K562 (cell line): ENCODE measurements at regions not wholly inside any gene's neighbourhood (a gene's known extent, or its start where the extent isn't known, plus 50 kb on each side); places are given as distances from the start of the nearest gene placed in this dataset.

Experiments
- ATAC-seq: fragments of 200-7000 bp; cut with Tn5 transposase; 3 replicates; pipeline ENCODE4 v1.9.1; 2020; ENCODE audit warnings: moderate library complexity
- BruUV-seq: library from RNA; stranded (reverse); fragments of 400-500 nt; replicated peaks from 2 replicates; lab custom pipeline; 2021; lab: Mats Ljungman, UMichigan
- CTCF ChIA-PET: fragments of 300-600 bp; formaldehyde crosslinking; extraction: SDS; loops from one replicate; lab custom pipeline; 2021; ENCODE audit warnings: low intra/inter-chr PET ratio; lab: Yijun Ruan, JAX
- POLR2A ChIA-PET: fragments of 300-600, 350-650 bp; sonication (Branson Sonifier 250); formaldehyde crosslinking; extraction: SDS; loops from one replicate; lab custom pipeline; 2021; ENCODE audit warnings: antibody characterized with exemption, inconsistent platforms; lab: Yijun Ruan, JAX
- DNase-seq, 4 experiments: peaks; one replicate each; pipeline versions ENCODE4 v3.0.0 to v3.0.0-alpha.2; 2011 to 2018; ENCODE audit warnings: low spot score in 3 of 4, mixed read lengths in 3 of 4; ENCODE audit errors: extremely low read depth in 1 of 4
- FAIRE-seq: peaks from 2 replicates; lab custom pipeline; 2011; peaks lifted over from hg19 to GRCh38; lab: Jason Lieb, UNC
- H2AFZ ChIP-seq: 2 replicates; pipeline ENCODE4 v1.6.0; 2011; ENCODE audit warnings: low read depth, low read length, control low read depth, inconsistent platforms
- H3K27ac ChIP-seq: fragments of 200-600 bp; 3 replicates; pipeline ENCODE4 v1.8.0; 2011; ENCODE audit warnings: low read depth, mild to moderate bottlenecking, control low read depth, inconsistent platforms, low read length, moderate library complexity, mixed read lengths; ENCODE audit errors: extremely low read depth
- H3K27me3 ChIP-seq, 2 experiments: fragments of 300-600 bp in 1 of 2; 2 replicates in 1 of 2; 3 replicates in 1 of 2; pipeline versions ENCODE4 v1.6.0 to v1.8.0; 2011; ENCODE audit warnings: inconsistent platforms in 2 of 2, low read length in 2 of 2, mild to moderate bottlenecking in 1 of 2, mixed read lengths in 1 of 2, moderate library complexity in 1 of 2; ENCODE audit not compliant: control insufficient read depth in 2 of 2, insufficient read depth in 2 of 2
- H3K36me3 ChIP-seq: fragments of 300-600 bp; 3 replicates; pipeline ENCODE4 v1.8.0; 2011; ENCODE audit warnings: mild to moderate bottlenecking, low read length, inconsistent platforms; ENCODE audit not compliant: control insufficient read depth, insufficient read depth
- H3K4me1 ChIP-seq, 2 experiments: fragments of 200-600 bp in 1 of 2; replicated peaks in 1 of 2; 2 replicates in 1 of 2; 3 replicates in 1 of 2; pipeline versions ENCODE4 v1.5.1 to v1.8.0; 2011; ENCODE audit warnings: inconsistent platforms in 2 of 2, low read length in 2 of 2, mild to moderate bottlenecking in 1 of 2, mixed read lengths in 1 of 2, moderate library complexity in 1 of 2; ENCODE audit not compliant: control insufficient read depth in 2 of 2, insufficient read depth in 2 of 2
- H3K4me2 ChIP-seq: 2 replicates; pipeline ENCODE4 v1.6.1; 2011; ENCODE audit warnings: low read length, control low read depth, inconsistent platforms, mixed read lengths; ENCODE audit not compliant: insufficient read depth
- H3K4me3 ChIP-seq: fragments of 200-600 bp; sonication (generic), shearing (Covaris generic); 2 replicates; pipeline ENCODE4 v1.5.1; 2016; ENCODE audit warnings: control low read depth, inconsistent platforms
- H3K79me2 ChIP-seq: fragments of 200-600 bp; 3 replicates; pipeline ENCODE4 v1.8.0; 2011; ENCODE audit warnings: low read length, inconsistent platforms; ENCODE audit not compliant: control insufficient read depth, insufficient read depth
- H3K9ac ChIP-seq, 2 experiments: 2 replicates each; pipeline versions ENCODE4 v1.6.0 to v1.6.1; 2011; ENCODE audit warnings: low read depth in 2 of 2, low read length in 2 of 2, control low read depth in 1 of 2, inconsistent platforms in 1 of 2, mild to moderate bottlenecking in 1 of 2, mixed read lengths in 1 of 2; ENCODE audit not compliant: insufficient read depth in 1 of 2
- H3K9me1 ChIP-seq: one replicate; pipeline ENCODE4 v1.6.0; 2011; ENCODE audit warnings: inconsistent platforms, mild to moderate bottlenecking, low read length, moderate library complexity; ENCODE audit not compliant: control insufficient read depth, insufficient read depth
- H3K9me3 ChIP-seq: replicated peaks from 2 replicates; pipeline ENCODE4 v1.5.1; 2011; ENCODE audit warnings: low read depth, low read length, inconsistent platforms; ENCODE audit not compliant: control insufficient read depth, insufficient read depth
- H4K20me1 ChIP-seq: replicated peaks from 2 replicates; pipeline ENCODE4 v1.6.1; 2011; ENCODE audit warnings: low read length, inconsistent platforms, mixed read lengths; ENCODE audit not compliant: control insufficient read depth, insufficient read depth
- GTF2A2 ChIP-seq: IDR thresholded peaks from 2 replicates; pipeline ENCODE4 v1.6.1; 2016; ENCODE audit warnings: mild to moderate bottlenecking, missing genetic modification characterization, missing compliant biosample characterization
- NCOA4 ChIP-seq: fragments of 450-650 bp; IDR thresholded peaks from 2 replicates; pipeline ENCODE4 v1.6.1; 2018; ENCODE audit warnings: mild to moderate bottlenecking; ENCODE audit not compliant: partially characterized antibody
- PRMT5 ChIP-seq: sonication (generic); formaldehyde crosslinking; IDR thresholded peaks from 2 replicates; pipeline ENCODE4 v1.5.0; 2020; ENCODE audit warnings: missing genetic modification reagents
- RBM25 ChIP-seq: fragments of 200-400 bp; formaldehyde crosslinking; IDR thresholded peaks from 2 replicates; pipeline ENCODE4 v1.6.1; 2018; ENCODE audit warnings: low read length, low read depth, moderate library complexity; ENCODE audit not compliant: severe bottlenecking
- SMARCE1 ChIP-seq: fragments of 450-650 bp; IDR thresholded peaks from 2 replicates; pipeline ENCODE4 v1.7.1; 2016; ENCODE audit warnings: mild to moderate bottlenecking
- SNIP1 ChIP-seq: fragments of 450-650 bp; IDR thresholded peaks from 2 replicates; pipeline ENCODE4 v1.7.1; 2017; ENCODE audit warnings: low read depth, mild to moderate bottlenecking
- ZBTB8A ChIP-seq: fragments of 450-650 bp; IDR thresholded peaks from 2 replicates; pipeline ENCODE4 v1.6.1; 2018; ENCODE audit warnings: mild to moderate bottlenecking, moderate library complexity; ENCODE audit not compliant: partially characterized antibody
- ZNF830 ChIP-seq: fragments of 250-450 bp; sonication (Bioruptor Pico); IDR thresholded peaks from 2 replicates; pipeline ENCODE4 v1.5.0; 2021; ENCODE audit warnings: mild to moderate bottlenecking
- WGBS: fragments of 100-300 bp; shearing (Covaris generic); methylation state at CpG from one replicate; pipeline ENCODE4 v1.1.6; 2016; ENCODE audit warnings: low coverage, mixed read lengths; ENCODE audit not compliant: insufficient coverage; ENCODE audit errors: missing lambda C conversion rate; 5-methylcytosine and 5-hydroxymethylcytosine counted together
- in situ Hi-C: fragments of 300-500 bp; cut with MboI; formaldehyde crosslinking; loops from 4 replicates; pipeline ENCODE4 v1.15.0; 2018; ENCODE audit warnings: inconsistent platforms, mixed read lengths
- intact Hi-C: fragments of 100-400 bp; cut with micrococcal nuclease; formaldehyde crosslinking; loops from 2 replicates; pipeline ENCODE4 v1.14.2; 2022
- TF ChIP-seq, protein P1 (sequence below), 2 experiments: fragments of 450-650 bp in 1 of 2; sonication (generic) in 1 of 2; formaldehyde crosslinking in 1 of 2; IDR thresholded peaks in 1 of 2; conservative IDR thresholded peaks in 1 of 2; 2 replicates each; pipeline versions ENCODE4 v1.6.1 to v1.8.1; 2016 to 2023; ENCODE audit warnings: mild to moderate bottlenecking in 2 of 2, moderate library complexity in 2 of 2, inconsistent platforms in 1 of 2, missing genetic modification reagents in 1 of 2
- TF ChIP-seq, protein P2 (sequence below): fragments of 250-450 bp; sonication (Bioruptor Pico); IDR thresholded peaks from 2 replicates; pipeline ENCODE4 v1.4.0; 2020

DNA sequence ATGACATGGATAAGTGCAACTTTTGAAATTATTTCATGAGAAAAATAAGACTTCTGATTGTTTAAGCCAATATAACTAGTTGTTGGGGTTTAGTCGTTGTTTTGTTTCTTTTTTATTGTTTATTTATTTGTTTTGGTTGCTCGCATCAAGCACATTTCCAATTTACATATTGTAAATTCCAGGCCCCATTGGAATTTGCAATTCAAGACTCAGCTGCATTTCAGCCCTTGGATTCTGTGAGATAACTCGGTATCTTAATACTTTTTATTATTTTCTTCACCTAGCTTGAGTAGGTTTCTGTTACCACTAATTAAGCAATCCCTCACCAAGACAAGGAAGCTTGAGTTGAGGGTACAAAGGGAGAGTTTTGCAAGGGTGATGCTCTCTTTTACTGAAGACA is 318.3 kb upstream of the GATB start:
- no peak overlapping the region for H3K4me3 ChIP-seq
- H3K36me3 ChIP-seq = no peaks in the 10 kb centered on the region
- in situ Hi-C loops = no loop called here
- no peaks in the 10 kb centered on the region for H3K4me1 ChIP-seq
- no peak overlapping the region for H2AFZ ChIP-seq
- ChIA-PET POLR2A (no interaction called here), CTCF (no interaction called here)
- FAIRE-seq (no peak), DNase-seq (no peak), ATAC-seq (no peak)
- no peaks in the 10 kb centered on the region for H3K9me3 ChIP-seq
- no peak for TF ChIP-seq SMARCE1
- no peak for TF ChIP-seq NCOA4
- TF ChIP-seq RBM25 = no peak
- TF ChIP-seq PRMT5 (CRISPR knock-in tag) = no peak
- intact Hi-C loops = no loop called here
- no peaks in the 10 kb centered on the region for H3K79me2 ChIP-seq
- H3K27ac ChIP-seq = no peak overlapping the region
- no peak overlapping the region for H3K9ac ChIP-seq
- H3K9me1 ChIP-seq = no peaks in the 10 kb centered on the region
- BruUV-seq = no TSS peak
- H3K4me2 ChIP-seq = no peak overlapping the region
- WGBS = 0% methylated on average over 3 of the region's 3 CpGs
- no peaks in the 10 kb centered on the region for H3K27me3 ChIP-seq
- no peaks in the 10 kb centered on the region; the same call in 1 of the 2 replicates for H4K20me1 ChIP-seq

DNA sequence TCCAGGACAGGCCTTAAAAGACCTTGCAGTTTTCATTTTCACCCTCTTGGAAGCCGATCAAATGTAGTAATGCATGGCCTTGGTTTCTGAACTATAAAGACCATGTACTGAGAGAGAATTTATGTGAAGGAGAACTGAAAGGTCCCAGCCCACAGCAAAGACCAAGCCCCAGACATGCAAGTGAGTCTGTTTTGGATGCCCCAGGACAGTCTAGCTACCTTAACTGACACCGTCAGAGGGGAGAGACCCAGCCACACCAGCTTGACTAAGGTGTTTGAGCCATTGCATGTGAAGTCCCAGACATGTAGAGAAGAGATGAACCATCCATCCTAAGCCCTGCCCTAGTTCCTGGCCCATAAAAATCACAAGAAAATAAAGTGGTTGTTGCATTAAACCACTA is 316.8 kb upstream of the GATB start:
- CTCF ChIA-PET = no interaction called here
- Histone ChIP-seq H3K36me3 (no peaks in the 10 kb centered on the region), H3K9ac (no peak overlapping the region), H3K4me1 (no peaks in the 10 kb centered on the region), H3K79me2 (no peaks in the 10 kb centered on the region), H3K4me3 (no peak overlapping the region), H3K27me3 (peaks cover 0 to 2% of the 10 kb centered on the region in 2 experiments; a peak in 1 of 5 replicates), H3K4me2 (no peak overlapping the region), H2AFZ (no peak overlapping the region), H4K20me1 (no peaks in the 10 kb centered on the region; the same call in 1 of the 2 replicates), H3K9me3 (no peaks in the 10 kb centered on the region), H3K27ac (no peak overlapping the region), H3K9me1 (no peaks in the 10 kb centered on the region)
- POLR2A ChIA-PET = no interaction called here
- in situ Hi-C loops (no loop called here), intact Hi-C loops (no loop called here)
- no peak for ATAC-seq
- DNase-seq = no peak
- WGBS = 0% methylated on average over 2 of the region's 2 CpGs
- no TSS peak for BruUV-seq
- FAIRE-seq = no peak
- TF ChIP-seq GTF2A2 (tag) (no peak), SNIP1 (no peak), ZNF830 (CRISPR knock-in tag) (no peak), ZBTB8A (no peak)
- TF ChIP-seq, protein P1, sequence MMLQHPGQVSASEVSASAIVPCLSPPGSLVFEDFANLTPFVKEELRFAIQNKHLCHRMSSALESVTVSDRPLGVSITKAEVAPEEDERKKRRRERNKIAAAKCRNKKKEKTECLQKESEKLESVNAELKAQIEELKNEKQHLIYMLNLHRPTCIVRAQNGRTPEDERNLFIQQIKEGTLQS (IDR thresholded peaks at IDR 0.05) = no peak
- TF ChIP-seq, protein P1 (CRISPR knock-in tag; conservative IDR thresholded peaks at IDR 0.05) = no peak
- TF ChIP-seq, protein P2, sequence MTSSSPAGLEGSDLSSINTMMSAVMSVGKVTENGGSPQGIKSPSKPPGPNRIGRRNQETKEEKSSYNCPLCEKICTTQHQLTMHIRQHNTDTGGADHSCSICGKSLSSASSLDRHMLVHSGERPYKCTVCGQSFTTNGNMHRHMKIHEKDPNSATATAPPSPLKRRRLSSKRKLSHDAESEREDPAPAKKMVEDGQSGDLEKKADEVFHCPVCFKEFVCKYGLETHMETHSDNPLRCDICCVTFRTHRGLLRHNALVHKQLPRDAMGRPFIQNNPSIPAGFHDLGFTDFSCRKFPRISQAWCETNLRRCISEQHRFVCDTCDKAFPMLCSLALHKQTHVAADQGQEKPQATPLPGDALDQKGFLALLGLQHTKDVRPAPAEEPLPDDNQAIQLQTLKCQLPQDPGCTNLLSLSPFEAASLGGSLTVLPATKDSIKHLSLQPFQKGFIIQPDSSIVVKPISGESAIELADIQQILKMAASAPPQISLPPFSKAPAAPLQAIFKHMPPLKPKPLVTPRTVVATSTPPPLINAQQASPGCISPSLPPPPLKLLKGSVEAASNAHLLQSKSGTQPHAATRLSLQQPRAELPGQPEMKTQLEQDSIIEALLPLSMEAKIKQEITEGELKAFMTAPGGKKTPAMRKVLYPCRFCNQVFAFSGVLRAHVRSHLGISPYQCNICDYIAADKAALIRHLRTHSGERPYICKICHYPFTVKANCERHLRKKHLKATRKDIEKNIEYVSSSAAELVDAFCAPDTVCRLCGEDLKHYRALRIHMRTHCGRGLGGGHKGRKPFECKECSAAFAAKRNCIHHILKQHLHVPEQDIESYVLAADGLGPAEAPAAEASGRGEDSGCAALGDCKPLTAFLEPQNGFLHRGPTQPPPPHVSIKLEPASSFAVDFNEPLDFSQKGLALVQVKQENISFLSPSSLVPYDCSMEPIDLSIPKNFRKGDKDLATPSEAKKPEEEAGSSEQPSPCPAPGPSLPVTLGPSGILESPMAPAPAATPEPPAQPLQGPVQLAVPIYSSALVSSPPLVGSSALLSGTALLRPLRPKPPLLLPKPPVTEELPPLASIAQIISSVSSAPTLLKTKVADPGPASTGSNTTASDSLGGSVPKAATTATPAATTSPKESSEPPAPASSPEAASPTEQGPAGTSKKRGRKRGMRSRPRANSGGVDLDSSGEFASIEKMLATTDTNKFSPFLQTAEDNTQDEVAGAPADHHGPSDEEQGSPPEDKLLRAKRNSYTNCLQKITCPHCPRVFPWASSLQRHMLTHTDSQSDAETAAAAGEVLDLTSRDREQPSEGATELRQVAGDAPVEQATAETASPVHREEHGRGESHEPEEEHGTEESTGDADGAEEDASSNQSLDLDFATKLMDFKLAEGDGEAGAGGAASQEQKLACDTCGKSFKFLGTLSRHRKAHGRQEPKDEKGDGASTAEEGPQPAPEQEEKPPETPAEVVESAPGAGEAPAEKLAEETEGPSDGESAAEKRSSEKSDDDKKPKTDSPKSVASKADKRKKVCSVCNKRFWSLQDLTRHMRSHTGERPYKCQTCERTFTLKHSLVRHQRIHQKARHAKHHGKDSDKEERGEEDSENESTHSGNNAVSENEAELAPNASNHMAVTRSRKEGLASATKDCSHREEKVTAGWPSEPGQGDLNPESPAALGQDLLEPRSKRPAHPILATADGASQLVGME (CRISPR knock-in tag) = no peak
